ENCODE measurements at regions not wholly inside any gene's neighbourhood (a gene's known extent, or its start where the extent isn't known, plus 50 kb on each side); places are given as distances from the start of the nearest gene placed in this dataset.
"Not testable (repeated sequence)": the region's sequence is repeated elsewhere in the genome, so short reads cannot be mapped to it uniquely, and the experiment has no call there.

DNA sequence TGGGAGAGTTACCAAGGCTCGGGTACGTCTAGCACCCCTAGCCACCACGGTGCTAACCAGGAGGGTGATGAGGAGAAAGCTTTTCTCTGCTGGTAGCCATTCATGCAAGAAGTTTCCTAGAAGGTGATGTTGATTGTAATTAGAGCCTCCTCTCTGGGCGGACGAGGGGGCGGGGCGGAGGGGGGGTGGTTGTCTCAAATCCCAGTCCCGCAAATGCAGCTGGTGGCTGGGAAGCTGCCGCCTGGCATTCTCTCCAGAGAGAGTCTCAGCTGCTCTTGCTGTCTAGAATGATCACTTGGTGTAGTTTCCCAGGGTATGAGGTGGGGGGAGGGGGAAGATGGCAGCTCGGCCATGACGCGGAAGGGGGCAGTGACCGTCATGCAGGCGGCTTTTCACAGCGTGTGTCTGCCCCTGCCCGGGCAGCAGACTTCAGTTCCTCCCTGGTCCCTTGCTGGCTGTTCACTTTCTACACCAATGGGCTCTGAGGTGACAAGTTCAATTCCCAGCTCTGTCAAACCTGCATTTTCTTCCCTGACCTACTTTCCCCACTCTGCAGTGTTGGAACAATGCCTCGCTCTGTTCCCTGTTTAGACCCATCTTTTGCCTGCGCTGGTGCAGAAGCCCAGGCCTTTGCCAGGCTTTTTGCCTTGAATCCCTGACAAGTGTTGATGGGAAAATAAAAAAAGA, 61.5 kb upstream of the KLF7 start:
- no peaks in the 10 kb centered on the region for H3K9me3 ChIP-seq (ENCODE audit: control insufficient read depth, low read depth, low read length)
- no peak overlapping the region for H3K9ac ChIP-seq (ENCODE audit: low read length)
- H3K4me3 ChIP-seq (ENCODE audit: low read length) = no peak overlapping the region
- no peak overlapping the region for H3K27ac ChIP-seq (ENCODE audit: low read length)
- no peaks in the 10 kb centered on the region for H3K36me3 ChIP-seq (ENCODE audit: control insufficient read depth, low read depth, low read length)
- peaks cover 48% of the 10 kb centered on the region for H3K4me1 ChIP-seq (ENCODE audit: control insufficient read depth, low read depth, low read length)
- H3K27me3 ChIP-seq (ENCODE audit: control insufficient read depth, insufficient read depth, low read length) = no peaks in the 10 kb centered on the region

DNA sequence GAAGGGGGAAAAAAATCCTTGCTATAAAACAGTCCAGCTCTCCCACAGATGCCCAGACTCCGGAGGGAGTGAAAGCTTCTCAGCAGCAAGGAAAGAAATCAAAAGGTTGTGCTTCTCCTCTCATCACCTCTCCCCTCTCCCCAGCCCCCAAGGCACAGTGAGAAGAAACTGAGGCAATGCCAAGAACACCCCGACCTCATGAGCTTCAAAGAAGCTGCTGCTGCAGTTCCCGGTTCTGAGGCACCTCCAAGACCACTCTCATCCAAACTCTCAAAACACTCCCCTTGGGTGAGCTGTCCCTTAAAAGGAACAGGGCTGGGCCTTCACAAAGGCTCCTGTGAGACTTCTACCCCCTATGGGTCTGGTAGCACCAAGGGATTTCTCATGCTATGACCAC, 62.0 kb upstream of the KLF7 start:
- peaks cover 44% of the 10 kb centered on the region for H3K4me1 ChIP-seq (ENCODE audit: control insufficient read depth, low read depth, low read length)
- H3K36me3 ChIP-seq (ENCODE audit: control insufficient read depth, low read depth, low read length) = no peaks in the 10 kb centered on the region
- H3K9ac ChIP-seq (ENCODE audit: low read length) = no peak overlapping the region
- H3K4me3 ChIP-seq (ENCODE audit: low read length) = no peak overlapping the region
- no peaks in the 10 kb centered on the region for H3K27me3 ChIP-seq (ENCODE audit: control insufficient read depth, insufficient read depth, low read length)
- no peaks in the 10 kb centered on the region for H3K9me3 ChIP-seq (ENCODE audit: control insufficient read depth, low read depth, low read length)
- H3K27ac ChIP-seq (ENCODE audit: low read length) = no peak overlapping the region

DNA sequence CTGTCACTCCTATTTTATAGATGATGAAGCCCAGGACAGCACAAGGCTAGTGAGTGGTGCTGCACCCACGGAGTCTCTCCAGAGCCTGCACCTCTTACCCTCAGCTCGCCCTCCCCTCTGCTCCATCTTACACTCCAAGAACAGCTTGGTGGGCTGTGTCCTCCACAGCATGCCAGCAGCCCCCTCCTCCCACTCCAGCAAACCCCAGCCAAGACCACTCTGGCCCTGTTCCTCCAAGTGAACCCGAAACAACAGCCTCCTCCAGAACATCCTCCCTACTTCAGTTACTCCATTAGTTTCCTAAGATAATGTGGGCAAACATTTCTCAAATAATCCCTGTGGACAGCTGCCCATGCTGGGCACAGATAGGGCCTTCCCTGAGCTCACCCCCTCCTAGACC, 62.7 kb upstream of the KLF7 start:
- H3K9ac ChIP-seq (ENCODE audit: low read length) = no peak overlapping the region
- H3K36me3 ChIP-seq (ENCODE audit: control insufficient read depth, low read depth, low read length) = no peaks in the 10 kb centered on the region
- peaks cover 39% of the 10 kb centered on the region for H3K4me1 ChIP-seq (ENCODE audit: control insufficient read depth, low read depth, low read length)
- no peaks in the 10 kb centered on the region for H3K9me3 ChIP-seq (ENCODE audit: control insufficient read depth, low read depth, low read length)
- no peak overlapping the region for H3K4me3 ChIP-seq (ENCODE audit: low read length)
- H3K27me3 ChIP-seq (ENCODE audit: control insufficient read depth, insufficient read depth, low read length) = no peaks in the 10 kb centered on the region
- no peak overlapping the region for H3K27ac ChIP-seq (ENCODE audit: low read length)

DNA sequence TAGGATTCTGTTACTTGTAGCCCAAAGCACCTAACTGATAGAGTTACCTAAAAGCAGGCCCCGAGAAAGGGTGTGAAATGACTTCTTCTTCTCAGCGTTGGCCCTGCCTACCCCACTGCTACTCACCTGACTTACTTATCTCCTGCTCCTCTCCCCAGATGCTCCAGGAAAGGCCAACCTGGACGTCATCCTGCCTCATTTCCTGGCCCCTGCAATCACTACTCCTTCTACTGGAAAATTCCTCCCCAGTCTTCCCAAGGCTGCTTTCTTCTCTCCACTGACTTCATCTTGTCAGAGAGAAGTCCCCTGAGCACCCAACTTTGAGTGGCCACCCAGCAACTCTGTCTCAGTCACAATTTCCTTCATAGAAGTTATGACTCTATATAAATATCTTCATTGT, 63.4 kb upstream of the KLF7 start:
- Histone ChIP-seq H3K9ac (ENCODE audit: low read length) (no peak overlapping the region), H3K9me3 (ENCODE audit: control insufficient read depth, low read depth, low read length) (no peaks in the 10 kb centered on the region), H3K27ac (ENCODE audit: low read length) (no peak overlapping the region), H3K27me3 (ENCODE audit: control insufficient read depth, insufficient read depth, low read length) (no peaks in the 10 kb centered on the region), H3K36me3 (ENCODE audit: control insufficient read depth, low read depth, low read length) (no peaks in the 10 kb centered on the region), H3K4me1 (ENCODE audit: control insufficient read depth, low read depth, low read length) (peaks cover 39% of the 10 kb centered on the region), H3K4me3 (ENCODE audit: low read length) (no peak overlapping the region)

DNA sequence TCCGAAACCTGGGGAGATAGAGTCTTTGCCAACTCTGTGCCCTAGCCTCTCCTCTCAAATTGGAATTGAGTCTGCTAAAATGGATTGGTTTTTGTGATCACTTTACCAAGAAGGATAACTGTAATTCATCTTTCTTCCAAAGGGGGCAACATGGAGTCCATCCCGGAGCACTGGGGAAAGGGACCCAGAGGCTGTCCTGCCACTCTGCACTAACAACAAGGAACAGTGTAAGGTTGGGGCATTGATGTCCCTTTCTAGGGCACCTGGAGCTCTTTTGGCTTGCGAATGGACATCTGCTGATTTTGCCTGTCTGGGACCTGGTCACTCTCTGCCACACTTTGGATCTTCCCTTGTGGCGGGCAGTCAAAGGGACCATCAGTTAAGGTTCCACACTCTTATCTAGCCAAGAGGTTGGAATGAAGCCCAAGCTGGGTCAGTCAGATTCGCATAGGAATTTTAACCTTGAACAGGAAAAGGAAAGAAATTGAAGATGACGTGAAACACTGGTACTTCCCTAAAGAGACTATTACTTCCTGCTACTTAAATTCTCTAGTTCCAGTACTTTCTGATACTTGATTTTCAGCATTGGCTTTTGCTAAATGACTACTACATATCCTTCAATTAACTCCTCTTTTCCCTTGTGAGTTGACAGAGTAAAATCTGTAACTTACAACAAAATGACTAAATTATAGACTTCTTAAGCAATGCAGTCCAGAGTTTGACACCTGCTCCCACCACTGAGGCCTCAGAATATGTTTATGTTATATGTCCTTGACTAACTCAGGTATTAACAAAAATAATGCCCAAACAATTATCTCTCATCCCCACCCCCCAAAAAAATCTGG, 64.7 kb upstream of the KLF7 start:
- Histone ChIP-seq H3K27me3 (ENCODE audit: control insufficient read depth, insufficient read depth, low read length) (no peaks in the 10 kb centered on the region), H3K36me3 (ENCODE audit: control insufficient read depth, low read depth, low read length) (no peaks in the 10 kb centered on the region), H3K27ac (ENCODE audit: low read length) (no peak overlapping the region), H3K9ac (ENCODE audit: low read length) (no peak overlapping the region), H3K9me3 (ENCODE audit: control insufficient read depth, low read depth, low read length) (no peaks in the 10 kb centered on the region), H3K4me3 (ENCODE audit: low read length) (no peak overlapping the region), H3K4me1 (ENCODE audit: control insufficient read depth, low read depth, low read length) (peaks cover 33% of the 10 kb centered on the region)

DNA sequence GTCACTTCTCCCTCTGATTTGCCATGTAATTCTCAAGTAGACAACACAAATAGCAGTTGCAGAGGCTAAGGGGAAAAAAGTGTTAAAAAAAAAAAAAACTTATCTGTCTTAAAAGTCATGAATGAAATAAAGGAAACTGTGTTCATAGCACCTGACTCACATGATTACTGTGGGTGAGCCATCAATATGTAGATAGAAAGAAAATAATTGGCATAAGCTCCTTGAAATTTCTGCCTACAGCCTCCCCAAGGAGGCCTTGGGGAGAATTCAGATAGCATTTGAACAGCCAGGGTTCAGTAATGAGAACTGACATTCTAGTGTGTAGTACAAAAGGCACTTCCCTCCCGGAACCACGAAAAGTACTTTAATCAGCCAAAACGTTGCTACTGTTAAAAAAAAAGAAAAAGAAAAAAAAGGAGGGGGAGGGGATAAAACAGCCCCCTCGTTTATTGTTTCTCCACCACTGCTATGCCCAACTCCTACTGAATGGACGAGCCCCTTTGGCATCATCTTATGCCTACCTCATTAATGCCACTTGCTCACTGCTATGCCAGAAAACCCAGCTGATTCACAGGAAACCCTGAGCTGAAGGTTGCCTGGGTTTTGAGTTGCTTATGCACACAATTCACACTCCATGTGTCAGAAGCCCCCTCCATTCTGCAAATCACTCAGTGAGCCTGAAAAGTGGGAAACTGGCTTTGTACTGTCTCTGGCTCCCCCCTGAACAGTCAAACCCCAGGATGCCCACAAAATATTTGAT, 65.5 kb upstream of the KLF7 start:
- no peak overlapping the region for H3K4me3 ChIP-seq (ENCODE audit: low read length)
- no peaks in the 10 kb centered on the region for H3K36me3 ChIP-seq (ENCODE audit: control insufficient read depth, low read depth, low read length)
- H3K27me3 ChIP-seq (ENCODE audit: control insufficient read depth, insufficient read depth, low read length) = no peaks in the 10 kb centered on the region
- peaks cover 32% of the 10 kb centered on the region for H3K4me1 ChIP-seq (ENCODE audit: control insufficient read depth, low read depth, low read length)
- H3K9me3 ChIP-seq (ENCODE audit: control insufficient read depth, low read depth, low read length) = no peaks in the 10 kb centered on the region
- no peak overlapping the region for H3K27ac ChIP-seq (ENCODE audit: low read length)
- no peak overlapping the region for H3K9ac ChIP-seq (ENCODE audit: low read length)

DNA sequence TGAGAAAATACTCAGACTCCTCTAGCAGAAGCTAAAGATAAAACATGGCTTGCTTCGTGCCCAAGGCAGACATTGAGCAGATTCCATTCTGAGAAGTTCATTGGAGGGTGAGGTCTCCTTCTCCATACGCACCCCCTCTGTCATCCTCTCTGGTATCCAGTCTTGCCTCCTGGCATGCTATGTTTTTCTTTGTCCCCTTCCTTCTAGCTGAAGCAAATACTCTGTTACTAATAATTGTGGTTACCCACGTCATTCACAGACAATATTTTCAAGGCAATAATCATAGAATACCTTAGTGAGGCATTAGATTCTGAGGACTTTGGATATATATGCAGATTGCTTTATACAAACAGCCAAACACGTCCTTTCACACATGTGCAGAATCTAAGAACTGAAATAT, 66.2 kb upstream of the KLF7 start:
- H3K27me3 ChIP-seq (ENCODE audit: control insufficient read depth, insufficient read depth, low read length) = no peaks in the 10 kb centered on the region
- H3K4me3 ChIP-seq (ENCODE audit: low read length) = no peak overlapping the region
- no peaks in the 10 kb centered on the region for H3K36me3 ChIP-seq (ENCODE audit: control insufficient read depth, low read depth, low read length)
- H3K9me3 ChIP-seq (ENCODE audit: control insufficient read depth, low read depth, low read length) = no peaks in the 10 kb centered on the region
- H3K4me1 ChIP-seq (ENCODE audit: control insufficient read depth, low read depth, low read length) = peaks cover 29% of the 10 kb centered on the region
- no peak overlapping the region for H3K9ac ChIP-seq (ENCODE audit: low read length)
- no peak overlapping the region for H3K27ac ChIP-seq (ENCODE audit: low read length)

DNA sequence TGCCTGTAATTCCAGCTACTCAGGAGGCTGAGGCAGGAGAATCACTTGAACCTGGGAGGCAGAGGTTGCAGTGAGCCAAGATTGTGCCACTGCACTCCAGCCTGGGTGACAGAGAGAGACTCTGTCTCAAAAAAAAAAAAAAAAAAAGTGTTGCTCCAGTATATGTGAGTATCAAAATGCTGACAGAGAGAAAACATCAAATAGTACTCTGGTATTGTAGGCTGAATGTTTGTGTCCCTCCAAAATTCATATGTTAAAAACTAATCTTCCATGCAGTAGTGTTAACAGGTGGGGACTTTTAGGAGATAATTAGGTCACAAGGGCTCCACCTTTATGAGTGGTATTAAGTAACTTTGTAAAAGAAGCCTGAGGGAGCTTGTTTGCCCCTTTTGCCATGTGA, 67.4 kb upstream of the KLF7 start:
- not testable (repeated sequence) for H3K9me3 ChIP-seq (ENCODE audit: control insufficient read depth, low read depth, low read length); H3K4me3 ChIP-seq (ENCODE audit: low read length); H3K9ac ChIP-seq (ENCODE audit: low read length); H3K27me3 ChIP-seq (ENCODE audit: control insufficient read depth, insufficient read depth, low read length); H3K27ac ChIP-seq (ENCODE audit: low read length); H3K36me3 ChIP-seq (ENCODE audit: control insufficient read depth, low read depth, low read length)
- H3K4me1 ChIP-seq (ENCODE audit: control insufficient read depth, low read depth, low read length) = peaks cover 17% of the 10 kb centered on the region

DNA sequence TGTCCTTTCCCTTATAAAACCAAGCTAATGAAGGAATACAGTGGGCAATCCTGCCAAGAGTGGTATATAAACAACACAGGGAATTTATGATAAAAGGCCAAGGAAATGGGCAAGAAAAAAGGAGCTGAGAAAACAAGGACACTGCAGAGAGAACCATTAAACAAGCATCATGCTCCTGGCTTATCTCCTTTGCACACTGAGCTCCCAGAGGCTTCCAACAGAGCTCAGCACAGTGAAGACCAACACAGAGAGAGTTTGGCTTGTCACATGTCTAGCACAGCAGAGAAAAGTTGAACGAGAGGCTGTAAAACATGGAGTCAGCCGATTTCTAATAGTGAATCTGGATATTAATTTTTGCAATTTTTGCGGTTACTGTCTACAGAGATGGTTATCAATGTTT, 68.0 kb upstream of the KLF7 start:
- no peak overlapping the region for H3K27ac ChIP-seq (ENCODE audit: low read length)
- H3K36me3 ChIP-seq (ENCODE audit: control insufficient read depth, low read depth, low read length) = no peaks in the 10 kb centered on the region
- no peaks in the 10 kb centered on the region for H3K9me3 ChIP-seq (ENCODE audit: control insufficient read depth, low read depth, low read length)
- no peak overlapping the region for H3K9ac ChIP-seq (ENCODE audit: low read length)
- H3K4me1 ChIP-seq (ENCODE audit: control insufficient read depth, low read depth, low read length) = peaks cover 17% of the 10 kb centered on the region
- no peak overlapping the region for H3K4me3 ChIP-seq (ENCODE audit: low read length)
- no peaks in the 10 kb centered on the region for H3K27me3 ChIP-seq (ENCODE audit: control insufficient read depth, insufficient read depth, low read length)

DNA sequence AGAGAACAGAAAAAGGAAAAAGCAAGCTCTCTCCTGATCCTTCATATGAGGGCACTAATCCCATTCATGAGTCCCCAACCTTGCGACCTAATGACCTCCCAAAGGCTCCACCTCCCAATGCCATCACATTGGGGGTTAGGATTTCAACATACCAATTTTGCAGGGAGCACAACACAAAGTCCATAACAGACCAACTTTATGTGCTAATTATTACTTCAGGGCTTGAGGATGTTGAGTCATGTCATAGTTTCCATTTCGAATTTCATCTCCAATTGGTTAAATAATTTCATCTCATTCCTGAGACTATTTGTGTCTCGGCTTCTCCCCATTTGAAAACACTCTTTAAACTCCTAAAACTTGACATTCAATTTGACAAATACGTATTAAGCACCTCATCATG, 69.9 kb upstream of the KLF7 start:
- H3K27me3 ChIP-seq (ENCODE audit: control insufficient read depth, insufficient read depth, low read length) = no peaks in the 10 kb centered on the region
- H3K4me3 ChIP-seq (ENCODE audit: low read length) = no peak overlapping the region
- H3K27ac ChIP-seq (ENCODE audit: low read length) = no peak overlapping the region
- H3K4me1 ChIP-seq (ENCODE audit: control insufficient read depth, low read depth, low read length) = peaks cover 13% of the 10 kb centered on the region
- H3K9ac ChIP-seq (ENCODE audit: low read length) = no peak overlapping the region
- no peaks in the 10 kb centered on the region for H3K9me3 ChIP-seq (ENCODE audit: control insufficient read depth, low read depth, low read length)
- no peaks in the 10 kb centered on the region for H3K36me3 ChIP-seq (ENCODE audit: control insufficient read depth, low read depth, low read length)

DNA sequence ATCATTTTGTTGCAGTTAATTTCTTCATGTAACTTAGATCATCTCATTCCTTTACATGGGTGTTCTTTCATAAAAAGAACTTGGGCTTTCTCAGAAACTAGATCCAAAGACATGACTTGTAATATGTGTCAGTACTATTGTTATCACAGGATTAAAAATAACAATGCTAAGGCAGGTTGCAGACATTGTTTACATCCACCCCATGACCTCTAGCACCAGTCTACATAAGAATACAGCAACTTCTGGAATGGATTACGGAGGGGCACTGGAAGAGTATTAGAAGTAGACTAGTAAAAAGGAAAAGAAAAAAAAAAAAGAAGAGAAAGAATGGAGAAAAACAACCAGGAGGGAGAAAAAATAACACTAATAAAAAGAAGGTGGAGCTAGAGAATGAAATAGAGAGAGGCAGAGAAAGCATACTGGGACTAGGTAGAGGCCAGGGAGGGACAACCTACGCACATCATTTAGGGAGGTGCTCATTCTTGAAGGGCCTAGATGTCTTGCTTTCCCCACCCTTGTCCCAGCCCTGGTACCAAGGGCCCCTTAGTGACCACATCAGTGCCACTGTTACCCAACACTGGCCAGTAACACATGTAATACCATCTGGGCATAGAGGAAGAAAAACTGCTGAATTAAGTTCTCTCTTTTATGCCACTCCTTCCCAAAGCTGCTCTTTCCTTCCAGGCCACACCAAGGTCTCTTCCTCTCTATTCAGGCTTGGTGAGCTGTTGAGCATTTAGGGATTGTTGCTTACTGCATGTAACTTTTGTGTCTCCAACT, 70.6 kb upstream of the KLF7 start:
- peaks cover 11% of the 10 kb centered on the region for H3K4me1 ChIP-seq (ENCODE audit: control insufficient read depth, low read depth, low read length)
- no peaks in the 10 kb centered on the region for H3K9me3 ChIP-seq (ENCODE audit: control insufficient read depth, low read depth, low read length)
- no peak overlapping the region for H3K4me3 ChIP-seq (ENCODE audit: low read length)
- H3K27me3 ChIP-seq (ENCODE audit: control insufficient read depth, insufficient read depth, low read length) = no peaks in the 10 kb centered on the region
- H3K9ac ChIP-seq (ENCODE audit: low read length) = no peak overlapping the region
- no peaks in the 10 kb centered on the region for H3K36me3 ChIP-seq (ENCODE audit: control insufficient read depth, low read depth, low read length)
- H3K27ac ChIP-seq (ENCODE audit: low read length) = no peak overlapping the region
